Body of pancreas (tissue), 4 donors: ENCODE measurements at regions not wholly inside any gene's neighbourhood (a gene's known extent, or its start where the extent isn't known, plus 50 kb on each side); places are given as distances from the start of the nearest gene placed in this dataset.

Experiments
- ATAC-seq: fragments of 150-250 bp; one replicate; pipeline ENCODE4 v1.9.1; 2016
- DNase-seq, 4 donors: peaks; one replicate each; pipeline ENCODE4 v3.0.0-alpha.2; 2019
- H3K27ac ChIP-seq, 4 donors: fragments of 200-600 bp; sonication (generic); 1 replicate in 3 of 4; 2 replicates in 1 of 4; pipeline versions ENCODE4 v1.5.1 to v1.6.1; 2016 to 2019; ENCODE audit warnings: mild to moderate bottlenecking in 1 of 4, mixed read lengths in 1 of 4, moderate library complexity in 1 of 4
- H3K27me3 ChIP-seq, 2 donors: fragments of 200-600 bp; sonication (generic); one replicate each; pipeline ENCODE4 v1.6.0; 2016; ENCODE audit warnings: mild to moderate bottlenecking in 1 of 2
- H3K36me3 ChIP-seq, 2 donors: fragments of 200-600 bp; sonication (generic); replicated peaks in 1 of 2; 2 replicates each; pipeline ENCODE4 v1.5.1; 2016; ENCODE audit warnings: low read depth in 2 of 2; ENCODE audit not compliant: insufficient read depth in 1 of 2
- H3K4me1 ChIP-seq: fragments of 200-600 bp; sonication (generic); one replicate; pipeline ENCODE4 v1.6.0; 2016
- H3K4me3 ChIP-seq, 2 donors: fragments of 200-600 bp; sonication (generic); 1 replicate in 1 of 2; 2 replicates in 1 of 2; pipeline ENCODE4 v1.5.1; 2016 to 2019
- H3K9me3 ChIP-seq, 3 donors: fragments of 200-600 bp; sonication (generic); 1 replicate in 2 of 3; 2 replicates in 1 of 3; pipeline ENCODE4 v1.5.1; 2016
- CTCF ChIP-seq, 7 experiments: fragments of 450-650 bp in 4 of 7; fragments of 200-600 bp in 3 of 7; sonication (generic) in 3 of 7; IDR thresholded peaks; one replicate each; pipeline ENCODE4 v1.5.1; 2016 to 2019; ENCODE audit warnings: antibody characterized with exemption in 7 of 7
- POLR2A ChIP-seq, 3 donors: fragments of 450-650 bp; IDR thresholded peaks; one replicate each; pipeline ENCODE4 v1.6.1; 2016; ENCODE audit warnings: antibody characterized with exemption in 3 of 3, mild to moderate bottlenecking in 2 of 3
- WGBS, 2 donors: methylation state at CpG; one replicate each; pipeline ENCODE4 v1.1.5; 2017; 5-methylcytosine and 5-hydroxymethylcytosine counted together
- intact Hi-C: fragments of 100-400 bp; cut with DNase I; formaldehyde crosslinking; loops from one replicate; pipeline ENCODE4 v1.15.1; 2023

- H3K27me3 ChIP-seq, result no peaks in the 10 kb centered on the region
- no peak for ATAC-seq
- WGBS, 2 donors, result 36 to 37% methylated on average over 2 of the region's 2 CpGs
Measured at GRCh38 chr6:88296694-88297093, 130.5 kb upstream of the CNR1 start.

DNA sequence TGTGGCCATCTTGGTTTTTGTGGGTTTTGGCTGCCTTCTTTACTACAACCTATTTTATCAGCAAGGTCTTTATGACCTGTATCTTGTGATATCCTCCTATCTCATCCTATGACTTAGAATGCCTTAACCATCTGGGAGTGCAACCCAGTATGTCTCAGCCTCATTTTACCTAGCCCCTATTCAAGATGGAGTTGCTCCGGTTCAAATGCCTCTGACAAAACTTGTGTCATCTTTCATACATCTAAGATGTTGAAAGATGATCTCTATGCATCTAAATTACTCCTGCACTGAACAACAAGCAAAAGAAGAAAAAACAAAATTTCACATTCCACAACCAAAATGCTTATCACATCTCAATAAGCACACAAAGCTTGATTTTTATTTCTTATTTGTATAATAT is 129.5 kb upstream of the CNR1 start:
- no peaks in the 10 kb centered on the region for H3K9me3 ChIP-seq
- no peaks in the 10 kb centered on the region for H3K4me1 ChIP-seq
- no peak overlapping the region for H3K27ac ChIP-seq
- ATAC-seq, result no peak
- 70 to 78% methylated on average over 1 of the region's 1 CpG for WGBS, 2 donors
- TF ChIP-seq POLR2A (IDR thresholded peaks at IDR 0.05) (no peak), CTCF (IDR thresholded peaks at IDR 0.05) (no peak)
- H3K27me3 ChIP-seq, result no peaks in the 10 kb centered on the region
- no peaks in the 10 kb centered on the region for H3K36me3 ChIP-seq
- DNase-seq, result no peak
- no peak overlapping the region for H3K4me3 ChIP-seq
- intact Hi-C loops, result no loop called here

More at GRCh38 chr6:88296694-88297093, 130.5 kb upstream of the CNR1 start:
- no peaks in the 10 kb centered on the region for H3K36me3 ChIP-seq
- TF ChIP-seq CTCF (IDR thresholded peaks at IDR 0.05) (no peak), POLR2A (IDR thresholded peaks at IDR 0.05) (no peak)
- intact Hi-C loops, result no loop called here
- H3K4me1 ChIP-seq, result no peaks in the 10 kb centered on the region
- no peak overlapping the region for H3K27ac ChIP-seq
- no peaks in the 10 kb centered on the region for H3K9me3 ChIP-seq
- no peak overlapping the region for H3K4me3 ChIP-seq
- no peak for DNase-seq

GRCh38 chr6:88294702-88295101 is 128.6 kb upstream of the CNR1 start:
- DNase-seq (no peak), ATAC-seq (no peak)
- Histone ChIP-seq H3K36me3 (no peaks in the 10 kb centered on the region), H3K4me1 (no peaks in the 10 kb centered on the region), H3K9me3 (no peaks in the 10 kb centered on the region), H3K27me3 (no peaks in the 10 kb centered on the region), H3K27ac (no peak overlapping the region), H3K4me3 (no peak overlapping the region)
- intact Hi-C loops, result no loop called here
- WGBS, 2 donors, result 47 to 49% methylated on average over 1 of the region's 1 CpG
- TF ChIP-seq CTCF (IDR thresholded peaks at IDR 0.05) (no peak), POLR2A (IDR thresholded peaks at IDR 0.05) (no peak)

- no peaks in the 10 kb centered on the region for H3K4me1 ChIP-seq
- ATAC-seq, result no peak
- no peaks in the 10 kb centered on the region for H3K27me3 ChIP-seq
- no peak for TF ChIP-seq CTCF (IDR thresholded peaks at IDR 0.05)
- TF ChIP-seq POLR2A (IDR thresholded peaks at IDR 0.05), result no peak
- no peaks in the 10 kb centered on the region for H3K9me3 ChIP-seq
- intact Hi-C loops, result no loop called here
- H3K27ac ChIP-seq, result no peak overlapping the region
- H3K4me3 ChIP-seq, result no peak overlapping the region
- H3K36me3 ChIP-seq, result no peaks in the 10 kb centered on the region
- no peak for DNase-seq
- WGBS, 2 donors, result 59 to 70% methylated on average over 2 of the region's 2 CpGs
Measured at GRCh38 chr6:88290411-88290810, 124.3 kb upstream of the CNR1 start.

- DNase-seq (no peak), ATAC-seq (no peak)
- Histone ChIP-seq H3K27me3 (no peaks in the 10 kb centered on the region), H3K27ac (no peak overlapping the region), H3K9me3 (no peaks in the 10 kb centered on the region), H3K4me3 (no peak overlapping the region), H3K36me3 (no peaks in the 10 kb centered on the region), H3K4me1 (no peaks in the 10 kb centered on the region)
- intact Hi-C loops, result no loop called here
- no peak for TF ChIP-seq POLR2A (IDR thresholded peaks at IDR 0.05)
- TF ChIP-seq CTCF (IDR thresholded peaks at IDR 0.05), result no peak
Measured at GRCh38 chr6:88287696-88288095, 121.5 kb upstream of the CNR1 start.
